22Rv1 (cell line): ENCODE measurements at regions not wholly inside any gene's neighbourhood (a gene's known extent, or its start where the extent isn't known, plus 50 kb on each side); places are given as distances from the start of the nearest gene placed in this dataset.

Experiments
- CTCF ChIP-seq: fragments of 450-650 bp; IDR thresholded peaks from 2 replicates; pipeline ENCODE4 v1.5.1; 2017; ENCODE audit warnings: mild to moderate bottlenecking
- ZFX ChIP-seq: fragments of 450-650 bp; IDR thresholded peaks from 2 replicates; pipeline ENCODE4 v1.6.1; 2017; ENCODE audit warnings: antibody characterized with exemption, borderline replicate concordance

- no peak for TF ChIP-seq CTCF
- no peak for TF ChIP-seq ZFX
Measured at GRCh38 chr10:104521901-104522694, 119.0 kb upstream of the SORCS3 start.
